ENCODE measurements at regions not wholly inside any gene's neighbourhood (a gene's known extent, or its start where the extent isn't known, plus 50 kb on each side); places are given as distances from the start of the nearest gene placed in this dataset.

DNA sequence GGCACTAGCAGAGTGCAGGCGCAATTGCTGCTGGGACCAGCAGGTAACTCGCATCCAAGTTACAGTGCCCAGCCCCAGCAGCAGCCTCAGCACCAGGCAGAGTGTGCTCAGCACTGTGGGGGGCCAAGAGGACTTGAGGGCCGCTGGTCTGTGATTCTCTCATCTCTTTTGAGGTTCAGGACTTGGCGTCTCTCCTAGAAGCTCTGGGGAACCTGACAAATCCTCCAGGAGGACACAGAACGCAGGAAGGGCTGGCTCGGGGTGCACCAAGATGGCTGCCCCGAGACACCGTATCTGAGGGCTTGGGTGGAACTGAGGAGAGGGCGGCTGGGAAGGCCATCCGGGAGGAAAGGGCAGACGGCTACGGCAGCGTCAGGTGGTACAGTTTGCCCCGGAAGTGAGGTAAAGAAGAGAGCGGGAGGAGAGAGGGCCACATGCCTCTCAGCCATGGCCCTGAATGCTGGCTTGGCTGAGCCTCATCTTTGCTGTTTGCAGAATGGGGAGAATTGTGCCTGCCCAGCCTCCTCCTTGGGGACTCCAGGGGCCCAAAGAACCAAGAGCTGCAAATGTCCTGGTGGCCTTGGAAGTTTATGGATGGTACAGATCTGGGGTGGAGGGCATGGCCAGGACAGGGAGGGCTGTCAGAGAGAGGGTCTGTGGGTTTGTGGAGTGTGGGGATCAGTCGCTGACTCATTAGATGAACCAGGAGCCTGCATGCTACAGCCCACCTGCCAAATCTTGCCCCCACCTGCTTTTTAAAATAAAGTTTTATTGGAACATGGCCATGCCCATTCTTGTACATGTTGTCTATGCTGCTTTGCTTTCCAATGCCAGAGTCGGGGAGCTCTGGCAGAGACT is 78.0 kb downstream of the MYEOV start:
- TF ChIP-seq, protein P1, sequence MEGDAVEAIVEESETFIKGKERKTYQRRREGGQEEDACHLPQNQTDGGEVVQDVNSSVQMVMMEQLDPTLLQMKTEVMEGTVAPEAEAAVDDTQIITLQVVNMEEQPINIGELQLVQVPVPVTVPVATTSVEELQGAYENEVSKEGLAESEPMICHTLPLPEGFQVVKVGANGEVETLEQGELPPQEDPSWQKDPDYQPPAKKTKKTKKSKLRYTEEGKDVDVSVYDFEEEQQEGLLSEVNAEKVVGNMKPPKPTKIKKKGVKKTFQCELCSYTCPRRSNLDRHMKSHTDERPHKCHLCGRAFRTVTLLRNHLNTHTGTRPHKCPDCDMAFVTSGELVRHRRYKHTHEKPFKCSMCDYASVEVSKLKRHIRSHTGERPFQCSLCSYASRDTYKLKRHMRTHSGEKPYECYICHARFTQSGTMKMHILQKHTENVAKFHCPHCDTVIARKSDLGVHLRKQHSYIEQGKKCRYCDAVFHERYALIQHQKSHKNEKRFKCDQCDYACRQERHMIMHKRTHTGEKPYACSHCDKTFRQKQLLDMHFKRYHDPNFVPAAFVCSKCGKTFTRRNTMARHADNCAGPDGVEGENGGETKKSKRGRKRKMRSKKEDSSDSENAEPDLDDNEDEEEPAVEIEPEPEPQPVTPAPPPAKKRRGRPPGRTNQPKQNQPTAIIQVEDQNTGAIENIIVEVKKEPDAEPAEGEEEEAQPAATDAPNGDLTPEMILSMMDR (IDR thresholded peaks at IDR 0.05; ENCODE audit: borderline replicate concordance, extremely low read depth, low read length, poor library complexity, severe bottlenecking): no peak
- no peak for TF ChIP-seq EZH2 (IDR thresholded peaks at IDR 0.05; ENCODE audit: borderline replicate concordance, low read depth, low read length, severe bottlenecking)
